ENCODE measurements at regions not wholly inside any gene's neighbourhood (a gene's known extent, or its start where the extent isn't known, plus 50 kb on each side); places are given as distances from the start of the nearest gene placed in this dataset.

DNA sequence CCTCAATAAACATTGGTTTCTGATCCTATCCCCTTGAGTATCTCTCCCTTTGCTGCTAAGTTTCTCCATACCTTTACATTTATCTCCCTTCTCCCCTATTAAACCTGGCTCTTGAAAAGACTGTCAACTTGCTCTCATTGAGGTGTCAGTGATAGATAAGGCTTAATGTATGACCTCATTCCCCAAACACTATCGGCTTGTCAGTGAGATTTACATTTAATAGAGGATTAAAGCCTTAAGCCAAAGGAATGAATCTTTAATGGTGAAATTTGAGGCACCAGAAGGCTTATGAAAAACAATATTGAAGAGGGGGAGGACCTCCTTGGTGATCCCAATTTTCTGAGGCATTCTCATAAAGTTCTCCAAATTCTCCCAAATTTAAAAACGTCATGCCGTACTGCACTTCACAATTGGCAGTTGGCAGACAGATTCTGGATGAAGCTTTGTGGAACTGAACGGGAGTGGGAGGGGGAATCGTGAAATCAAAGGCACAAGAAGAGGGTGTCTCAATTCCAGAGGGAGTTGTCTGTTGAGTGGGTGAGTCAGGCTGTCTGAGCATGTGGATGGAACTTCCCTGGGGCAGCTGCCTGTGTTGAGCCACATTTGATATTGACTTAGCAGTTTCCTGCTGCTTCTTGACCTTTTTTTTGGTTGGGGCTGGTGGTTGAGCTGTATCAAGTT lies 478.8 kb downstream of the NPIPA7 start:
- H3K4me3 Mint-ChIP-seq, result no peak overlapping the region
- POLR2A ChIA-PET, result no interaction called here
- no peak for DNase-seq

DNA sequence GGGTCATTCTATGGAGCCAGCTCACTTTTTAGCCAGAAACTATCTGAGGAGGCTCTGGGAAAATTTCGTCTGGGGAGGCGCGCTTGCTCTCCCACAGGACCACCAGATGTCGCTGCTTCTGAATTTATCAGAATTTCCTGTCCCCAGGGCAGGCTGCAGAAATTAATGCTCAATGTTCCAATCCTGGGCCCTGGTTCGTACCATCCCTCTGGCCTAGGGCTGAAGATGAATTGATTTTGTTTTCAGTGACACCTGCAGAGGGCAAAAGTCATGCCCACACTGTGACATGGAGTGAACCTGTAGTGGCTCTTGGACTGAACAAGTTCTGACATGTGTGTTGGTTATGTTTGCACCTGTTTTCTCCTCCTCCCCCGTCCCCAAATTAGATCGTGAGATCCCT lies 482.6 kb downstream of the NPIPA7 start:
- Mint-ChIP-seq H3K36me3 (no peaks in the 10 kb centered on the region), H3K27ac (no peak overlapping the region), H3K4me3 (no peak overlapping the region), H3K9me3 (no peaks in the 10 kb centered on the region), H3K4me1 (peaks cover 0 to 2% (median 0%) of the 10 kb centered on the region in 4 donors), H3K27me3 (peaks cover 3 to 16% (median 5%) of the 10 kb centered on the region in 5 donors)
- POLR2A ChIA-PET, result interaction anchor here (0.7 kb wide), 3 partner anchors 19 to 510 kb away, joined by 3 to 6 read pairs (median 6); no protein-coding TSS in a partner anchor
- DNase-seq (peak; percentile 14 to 79 (median 50)), ATAC-seq (peak in 1 of 2 donors; percentile 30)

More for the DNA sequence above, 478.8 kb downstream of the NPIPA7 start:
- Mint-ChIP-seq H3K27me3 (peaks cover 8 to 34% (median 9%) of the 10 kb centered on the region in 5 donors), H3K36me3 (no peaks in the 10 kb centered on the region), H3K27ac (no peak overlapping the region), H3K9me3 (no peaks in the 10 kb centered on the region), H3K4me1 (peaks cover 0 to 2% (median 0%) of the 10 kb centered on the region in 4 donors)
- ATAC-seq, result no peak

DNA sequence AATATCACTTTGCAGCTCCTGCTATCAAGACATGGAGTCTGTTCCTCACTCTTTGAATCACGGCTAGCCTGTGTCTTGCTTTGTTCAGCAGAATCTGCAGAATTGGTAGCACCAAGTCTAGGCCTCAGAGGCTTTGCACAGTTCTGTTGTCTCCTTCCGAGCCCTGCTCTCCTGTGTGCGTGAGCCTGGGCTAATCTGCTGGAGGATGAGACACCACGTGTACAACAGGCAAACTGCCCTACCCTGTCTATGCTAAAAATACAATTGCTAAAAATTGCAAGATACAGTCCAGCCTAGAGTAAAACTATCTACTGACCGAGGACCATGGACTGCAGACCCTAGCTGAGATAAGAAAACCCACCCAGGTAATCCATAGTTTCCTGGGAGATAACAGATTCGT lies 484.7 kb downstream of the NPIPA7 start:
- POLR2A ChIA-PET, result no interaction called here
- DNase-seq (no peak), ATAC-seq (no peak)
- Mint-ChIP-seq H3K4me1 (peaks cover 0 to 2% (median 0%) of the 10 kb centered on the region in 4 donors), H3K4me3 (no peak overlapping the region), H3K27me3 (peaks cover under 1 to 13% (median 7%) of the 10 kb centered on the region in 5 donors), H3K36me3 (no peaks in the 10 kb centered on the region), H3K9me3 (no peaks in the 10 kb centered on the region), H3K27ac (no peak overlapping the region)

DNA sequence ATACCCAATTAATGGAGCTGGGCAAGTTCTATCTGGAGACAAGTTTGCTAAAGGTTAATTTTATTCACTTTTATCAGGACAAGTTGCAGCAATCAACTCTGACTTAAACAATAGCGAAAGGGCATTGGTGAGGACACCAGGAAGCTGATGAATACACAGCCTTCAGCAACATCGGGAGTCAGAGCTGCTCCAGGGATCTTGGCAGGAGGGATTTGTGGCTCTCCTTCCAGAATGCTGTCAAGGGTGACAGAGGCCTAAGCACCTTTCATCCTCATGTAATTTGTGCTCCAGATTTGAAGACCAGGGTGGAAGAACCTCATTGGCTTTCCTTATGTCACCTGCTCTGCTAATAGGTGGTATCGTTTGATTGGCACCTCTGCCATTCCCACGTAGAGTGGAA lies 485.6 kb downstream of the NPIPA7 start:
- Mint-ChIP-seq H3K27ac (peak overlapping the region in 1 of 10 donors; percentile 52), H3K9me3 (no peaks in the 10 kb centered on the region), H3K27me3 (peaks cover 3 to 11% (median 9%) of the 10 kb centered on the region in 5 donors), H3K36me3 (no peaks in the 10 kb centered on the region), H3K4me1 (peaks cover 0 to 2% (median 0%) of the 10 kb centered on the region in 4 donors), H3K4me3 (no peak overlapping the region)
- DNase-seq (no peak), ATAC-seq (no peak)
- POLR2A ChIA-PET, result no interaction called here

DNA sequence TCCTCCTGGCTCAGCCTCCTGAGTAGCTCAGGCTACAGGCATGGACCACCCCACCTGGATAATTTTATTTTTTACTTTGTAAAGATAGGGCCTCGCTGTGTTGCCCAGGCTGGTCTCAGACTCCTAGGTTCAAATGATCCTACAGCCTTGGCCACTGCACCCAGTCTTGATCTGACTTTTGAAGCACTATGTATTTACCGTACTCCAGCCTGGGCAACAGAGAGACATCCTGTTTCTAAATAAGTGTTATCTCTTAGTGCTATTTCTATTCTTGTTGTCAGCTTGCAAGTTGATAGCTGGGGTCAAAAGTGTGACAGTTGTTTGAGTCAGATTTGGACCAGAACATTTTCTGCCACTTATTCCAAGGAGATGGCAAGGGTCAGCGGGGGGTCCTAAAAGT lies 486.4 kb downstream of the NPIPA7 start:
- POLR2A ChIA-PET, result no interaction called here
- no peak for DNase-seq

DNA sequence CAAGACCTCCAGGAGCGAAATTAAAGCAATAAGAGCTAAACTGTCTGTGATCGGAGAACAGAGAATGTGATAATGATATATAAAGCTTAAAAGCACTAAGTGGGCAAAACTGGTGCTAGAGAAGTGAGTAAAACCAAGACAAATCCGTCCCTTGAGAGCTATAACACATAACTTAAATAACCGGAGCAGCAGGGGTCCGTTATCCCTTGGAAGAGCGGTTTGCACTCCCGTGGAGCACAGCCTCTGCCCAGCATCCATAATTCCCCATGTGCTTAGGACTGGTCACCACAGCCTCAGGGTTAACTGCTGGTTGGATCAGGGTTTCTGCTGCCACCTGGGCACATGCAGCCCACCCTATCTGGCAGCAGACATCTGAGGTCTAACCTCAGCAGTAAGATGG lies 489.0 kb downstream of the NPIPA7 start:
- POLR2A ChIA-PET, result no interaction called here
- H3K4me3 Mint-ChIP-seq, result no peak overlapping the region
- H3K36me3 Mint-ChIP-seq, result no peaks in the 10 kb centered on the region
- H3K27ac Mint-ChIP-seq, result no peak overlapping the region
- H3K27me3 Mint-ChIP-seq, result peaks cover 3 to 28% (median 15%) of the 10 kb centered on the region in 5 donors
- ATAC-seq (no peak), DNase-seq (no peak)
- H3K4me1 Mint-ChIP-seq, result no peaks in the 10 kb centered on the region
- H3K9me3 Mint-ChIP-seq, result no peaks in the 10 kb centered on the region

More for the DNA sequence above, 486.4 kb downstream of the NPIPA7 start:
- H3K4me1 Mint-ChIP-seq, result peaks cover 0 to 2% (median 0%) of the 10 kb centered on the region in 4 donors
- H3K27me3 Mint-ChIP-seq, result peaks cover 3 to 11% (median 10%) of the 10 kb centered on the region in 5 donors
- H3K36me3 Mint-ChIP-seq, result no peaks in the 10 kb centered on the region
- no peak for ATAC-seq
- no peak overlapping the region for H3K4me3 Mint-ChIP-seq
- no peaks in the 10 kb centered on the region for H3K9me3 Mint-ChIP-seq
- no peak overlapping the region for H3K27ac Mint-ChIP-seq

DNA sequence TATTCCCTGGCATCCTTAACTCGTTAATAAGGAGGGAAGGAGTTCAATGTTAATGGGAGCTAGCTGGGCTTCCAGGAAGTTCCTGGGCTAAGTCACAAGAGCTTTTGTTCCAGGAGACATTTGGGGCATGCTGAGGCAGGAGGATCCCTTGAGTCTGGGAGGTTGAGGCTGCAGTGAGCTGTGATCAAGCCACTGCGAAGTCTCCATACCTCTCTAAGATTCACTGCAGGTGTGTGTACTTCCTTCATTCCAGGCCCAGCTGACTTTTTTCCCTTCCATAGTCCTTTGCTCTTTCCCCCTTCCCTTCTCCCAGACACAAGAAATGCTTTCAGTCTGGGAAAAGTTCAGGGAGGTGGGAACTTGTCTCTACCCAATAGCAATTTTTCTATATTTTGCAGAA lies 489.8 kb downstream of the NPIPA7 start:
- DNase-seq, result no peak
- Mint-ChIP-seq H3K9me3 (no peaks in the 10 kb centered on the region), H3K27me3 (peaks cover 3 to 28% (median 15%) of the 10 kb centered on the region in 5 donors), H3K27ac (peak overlapping the region in 1 of 10 donors; percentile 67), H3K4me1 (no peaks in the 10 kb centered on the region), H3K4me3 (no peak overlapping the region), H3K36me3 (no peaks in the 10 kb centered on the region)
- POLR2A ChIA-PET, result no interaction called here
- ATAC-seq, result no peak

DNA sequence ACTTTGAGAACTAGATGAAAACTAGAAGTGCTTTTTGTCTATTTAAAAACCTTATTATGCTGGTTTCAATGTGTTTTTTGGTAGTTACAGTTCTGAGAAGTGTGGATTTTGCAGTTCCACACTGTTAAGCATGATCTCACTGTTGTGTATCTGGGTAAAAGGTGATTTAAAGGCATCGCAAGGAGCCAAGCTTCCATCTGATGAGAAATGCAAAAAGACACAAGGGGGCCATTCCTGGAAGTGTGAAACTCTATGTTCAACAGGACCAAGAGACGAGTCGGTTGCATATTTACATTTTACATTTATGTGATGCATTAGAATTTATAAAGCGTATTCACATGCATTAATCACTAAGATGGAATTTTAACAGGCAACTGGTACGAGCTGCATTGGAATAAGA lies 490.8 kb downstream of the NPIPA7 start:
- Mint-ChIP-seq H3K4me1 (no peaks in the 10 kb centered on the region), H3K27ac (no peak overlapping the region), H3K36me3 (no peaks in the 10 kb centered on the region), H3K27me3 (peaks cover 3 to 28% (median 18%) of the 10 kb centered on the region in 5 donors), H3K4me3 (no peak overlapping the region), H3K9me3 (no peaks in the 10 kb centered on the region)
- POLR2A ChIA-PET, result no interaction called here
- DNase-seq (no peak), ATAC-seq (no peak)

DNA sequence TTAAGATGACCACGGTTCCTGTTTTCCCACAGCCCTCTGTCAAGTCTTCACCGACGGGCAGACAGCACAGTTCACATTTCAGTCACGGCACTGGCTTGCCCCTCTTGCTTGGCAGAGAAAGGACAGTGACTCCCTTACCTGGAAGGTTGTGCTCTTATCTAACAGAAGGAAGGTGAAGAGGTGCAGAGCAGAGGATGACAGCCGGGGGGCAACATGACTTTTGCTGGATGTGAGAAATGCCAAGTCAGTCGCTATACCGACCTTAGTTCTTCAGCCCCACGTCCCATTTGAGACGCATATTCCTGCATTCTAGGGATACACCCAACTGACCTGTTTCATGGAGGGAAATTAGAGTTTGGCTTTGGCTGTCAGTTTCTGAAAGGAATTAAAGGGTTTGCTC lies 492.3 kb downstream of the NPIPA7 start:
- Mint-ChIP-seq H3K27me3 (peaks cover 6 to 28% (median 18%) of the 10 kb centered on the region in 5 donors), H3K36me3 (no peaks in the 10 kb centered on the region), H3K27ac (no peak overlapping the region), H3K4me1 (no peaks in the 10 kb centered on the region), H3K4me3 (no peak overlapping the region), H3K9me3 (no peaks in the 10 kb centered on the region)
- POLR2A ChIA-PET, result no interaction called here
- ATAC-seq, result no peak
- DNase-seq, result no peak

DNA sequence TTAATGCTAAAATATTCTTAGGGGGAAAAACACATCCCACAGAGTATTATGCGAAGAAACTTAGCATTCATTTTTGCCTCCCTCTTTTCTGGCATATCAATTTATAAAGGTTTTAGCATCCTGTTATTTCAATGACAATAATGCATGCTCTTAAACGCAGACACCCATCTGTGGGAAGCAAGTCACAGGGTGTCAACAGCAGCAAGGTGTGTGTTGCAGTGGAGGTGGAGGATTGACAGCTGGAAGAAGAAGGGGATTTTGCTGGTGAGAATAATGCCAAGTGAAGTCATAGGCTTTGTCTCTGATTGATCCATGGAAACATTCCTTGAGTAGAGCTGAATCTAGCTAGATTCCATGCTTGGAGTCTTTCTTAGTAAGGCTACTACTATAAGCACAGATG lies 498.1 kb downstream of the NPIPA7 start:
- DNase-seq (no peak), ATAC-seq (no peak)
- no peak overlapping the region for H3K27ac Mint-ChIP-seq
- POLR2A ChIA-PET, result no interaction called here
- peaks cover 5 to 25% (median 12%) of the 10 kb centered on the region in 5 donors for H3K27me3 Mint-ChIP-seq
- no peak overlapping the region for H3K4me3 Mint-ChIP-seq
- no peaks in the 10 kb centered on the region for H3K9me3 Mint-ChIP-seq
- H3K36me3 Mint-ChIP-seq, result no peaks in the 10 kb centered on the region
- H3K4me1 Mint-ChIP-seq, result no peaks in the 10 kb centered on the region

DNA sequence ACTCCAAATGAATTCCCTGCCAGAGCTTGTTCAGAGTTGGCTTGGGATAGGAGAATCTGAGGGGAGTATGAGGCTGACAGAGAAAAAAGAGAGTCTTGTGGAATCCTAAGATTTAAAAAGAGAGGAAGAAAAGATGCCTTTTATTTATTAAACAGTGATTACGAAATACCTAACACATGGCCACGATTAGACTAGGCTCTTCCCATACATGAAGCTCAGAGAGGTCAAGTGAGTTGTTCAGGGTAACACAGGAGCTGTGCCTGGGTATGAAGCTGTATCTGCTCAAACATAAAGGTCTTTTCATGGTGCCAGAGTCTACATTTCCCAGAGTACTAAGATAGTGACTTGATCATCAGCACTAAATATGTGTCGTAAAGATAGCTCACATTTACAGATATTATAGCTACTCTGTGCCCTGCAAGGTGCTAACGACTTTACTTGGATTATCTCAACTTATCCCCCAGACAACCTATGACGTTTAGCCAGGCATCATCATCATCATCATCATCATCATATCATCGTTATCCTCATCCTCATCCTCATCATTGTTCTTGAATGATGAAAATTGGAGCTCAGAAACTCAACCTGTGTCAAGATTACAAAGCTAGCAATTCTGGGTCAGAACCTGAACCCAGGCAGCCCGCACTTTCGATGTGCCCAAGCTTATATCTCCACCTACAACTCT lies 500.8 kb downstream of the NPIPA7 start:
- H3K36me3 Mint-ChIP-seq, result no peaks in the 10 kb centered on the region
- DNase-seq (no peak), ATAC-seq (no peak)
- H3K4me1 Mint-ChIP-seq, result no peaks in the 10 kb centered on the region
- no peak overlapping the region for H3K4me3 Mint-ChIP-seq
- H3K9me3 Mint-ChIP-seq, result no peaks in the 10 kb centered on the region
- peaks cover 2 to 21% (median 6%) of the 10 kb centered on the region in 5 donors for H3K27me3 Mint-ChIP-seq
- no peak overlapping the region for H3K27ac Mint-ChIP-seq
- POLR2A ChIA-PET, result interaction anchor here (0.6 kb wide), 1 partner anchor 18 kb away, joined by 3 read pairs; no protein-coding TSS in a partner anchor

DNA sequence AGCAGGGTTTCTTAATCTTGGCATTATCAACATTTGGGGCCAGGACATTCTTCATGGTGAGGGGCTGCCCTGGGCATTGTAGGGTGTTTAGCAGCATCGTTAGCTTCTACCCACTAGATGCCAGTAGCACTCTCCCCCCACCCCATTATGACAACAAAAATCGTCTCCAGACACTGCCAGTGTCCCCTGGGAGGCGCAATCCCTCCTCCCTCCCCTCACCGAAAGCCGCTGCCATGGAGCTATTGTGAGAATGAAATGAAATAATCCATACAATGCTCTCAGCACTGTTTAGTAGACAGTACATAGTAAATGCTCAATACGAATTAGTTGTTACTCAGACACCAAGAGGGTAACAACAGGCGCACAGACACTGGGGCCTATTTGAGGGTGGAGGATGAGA lies 502.9 kb downstream of the NPIPA7 start:
- H3K9me3 Mint-ChIP-seq, result no peaks in the 10 kb centered on the region

DNA sequence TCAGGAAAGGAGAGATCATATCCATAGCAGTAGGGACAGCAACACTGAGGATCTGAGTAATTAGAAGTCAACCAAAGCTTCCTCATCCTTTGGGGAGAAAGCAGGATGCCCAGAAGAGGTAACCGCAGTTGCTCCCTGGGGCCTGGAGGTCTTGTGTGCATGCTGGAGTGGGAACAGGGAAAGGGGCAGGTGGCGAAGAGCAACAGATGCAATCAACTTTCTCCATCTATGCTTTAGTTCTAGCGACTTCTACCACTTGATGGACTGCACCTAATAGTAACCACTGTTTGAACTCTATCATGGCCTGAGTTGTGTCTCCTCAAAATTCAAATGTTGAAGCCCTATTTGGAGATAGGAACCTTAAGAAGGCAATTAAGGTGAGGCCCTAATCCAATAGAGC lies 503.8 kb downstream of the NPIPA7 start:
- POLR2A ChIA-PET, result no interaction called here
- H3K9me3 Mint-ChIP-seq, result no peaks in the 10 kb centered on the region
- ATAC-seq (no peak), DNase-seq (no peak)
- H3K4me3 Mint-ChIP-seq, result no peak overlapping the region
- no peaks in the 10 kb centered on the region for H3K4me1 Mint-ChIP-seq
- H3K36me3 Mint-ChIP-seq, result no peaks in the 10 kb centered on the region
- peaks cover 2 to 20% (median 5%) of the 10 kb centered on the region in 5 donors for H3K27me3 Mint-ChIP-seq
- no peak overlapping the region for H3K27ac Mint-ChIP-seq

More for the DNA sequence above, 502.9 kb downstream of the NPIPA7 start:
- ATAC-seq (no peak), DNase-seq (no peak)
- H3K27me3 Mint-ChIP-seq, result peaks cover 2 to 20% (median 6%) of the 10 kb centered on the region in 5 donors
- no peaks in the 10 kb centered on the region for H3K4me1 Mint-ChIP-seq
- POLR2A ChIA-PET, result no interaction called here
- no peaks in the 10 kb centered on the region for H3K36me3 Mint-ChIP-seq
- H3K27ac Mint-ChIP-seq, result no peak overlapping the region
- no peak overlapping the region for H3K4me3 Mint-ChIP-seq

All from naive thymus-derived CD8-positive, alpha-beta T cell (primary cell).